Choroid plexus epithelial cell (primary cell): ENCODE measurements at regions not wholly inside any gene's neighbourhood (a gene's known extent, or its start where the extent isn't known, plus 50 kb on each side); places are given as distances from the start of the nearest gene placed in this dataset.
A peak's percentile ranks its signal among the peaks of the same experiment; 100 is the strongest.

ENCODE experiments used
- DNase-seq: peaks from one replicate; pipeline ENCODE4 v3.0.0-alpha.2; 2010; ENCODE audit warnings: low read depth
- H3K4me3 ChIP-seq: 2 replicates; pipeline ENCODE4 v1.5.1; 2011; ENCODE audit warnings: low read depth, mild to moderate bottlenecking, control low read depth, low read length, moderate library complexity
- TF ChIP-seq, protein P1 (sequence below): conservative IDR thresholded peaks from 2 replicates; pipeline ENCODE4 v1.5.1; 2011; ENCODE audit warnings: low read depth, mild to moderate bottlenecking, control low read depth, inconsistent platforms, low read length, moderate library complexity

DNA sequence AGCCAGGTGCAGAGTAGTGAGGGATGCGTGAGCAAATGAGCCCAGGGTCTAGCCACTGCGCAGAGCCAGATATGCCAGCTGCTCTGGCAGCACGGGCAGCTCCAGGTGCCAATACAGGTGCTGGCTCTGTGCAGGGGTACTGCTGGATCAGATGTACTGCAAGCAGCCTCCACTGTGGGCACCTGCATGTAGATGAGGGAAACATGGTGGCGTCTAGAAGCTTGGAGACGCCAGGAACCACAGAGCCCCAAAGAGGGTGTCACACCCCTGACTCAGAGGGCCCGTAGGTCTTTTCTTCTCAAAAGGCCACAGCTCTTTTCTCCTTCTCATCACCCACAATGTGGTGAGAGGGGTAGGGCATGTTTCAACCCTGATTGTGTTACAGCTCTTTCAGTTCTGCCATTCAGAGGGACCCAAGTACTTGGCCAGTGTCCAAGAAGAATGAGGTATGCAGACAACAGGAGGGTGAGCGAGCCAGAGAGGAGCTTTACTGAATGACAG lies 244.4 kb upstream of the SLITRK1 start:
- peak; percentile 23 for DNase-seq
- TF ChIP-seq, protein P1, sequence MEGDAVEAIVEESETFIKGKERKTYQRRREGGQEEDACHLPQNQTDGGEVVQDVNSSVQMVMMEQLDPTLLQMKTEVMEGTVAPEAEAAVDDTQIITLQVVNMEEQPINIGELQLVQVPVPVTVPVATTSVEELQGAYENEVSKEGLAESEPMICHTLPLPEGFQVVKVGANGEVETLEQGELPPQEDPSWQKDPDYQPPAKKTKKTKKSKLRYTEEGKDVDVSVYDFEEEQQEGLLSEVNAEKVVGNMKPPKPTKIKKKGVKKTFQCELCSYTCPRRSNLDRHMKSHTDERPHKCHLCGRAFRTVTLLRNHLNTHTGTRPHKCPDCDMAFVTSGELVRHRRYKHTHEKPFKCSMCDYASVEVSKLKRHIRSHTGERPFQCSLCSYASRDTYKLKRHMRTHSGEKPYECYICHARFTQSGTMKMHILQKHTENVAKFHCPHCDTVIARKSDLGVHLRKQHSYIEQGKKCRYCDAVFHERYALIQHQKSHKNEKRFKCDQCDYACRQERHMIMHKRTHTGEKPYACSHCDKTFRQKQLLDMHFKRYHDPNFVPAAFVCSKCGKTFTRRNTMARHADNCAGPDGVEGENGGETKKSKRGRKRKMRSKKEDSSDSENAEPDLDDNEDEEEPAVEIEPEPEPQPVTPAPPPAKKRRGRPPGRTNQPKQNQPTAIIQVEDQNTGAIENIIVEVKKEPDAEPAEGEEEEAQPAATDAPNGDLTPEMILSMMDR: no peak
- no peak overlapping the region for H3K4me3 ChIP-seq

DNA sequence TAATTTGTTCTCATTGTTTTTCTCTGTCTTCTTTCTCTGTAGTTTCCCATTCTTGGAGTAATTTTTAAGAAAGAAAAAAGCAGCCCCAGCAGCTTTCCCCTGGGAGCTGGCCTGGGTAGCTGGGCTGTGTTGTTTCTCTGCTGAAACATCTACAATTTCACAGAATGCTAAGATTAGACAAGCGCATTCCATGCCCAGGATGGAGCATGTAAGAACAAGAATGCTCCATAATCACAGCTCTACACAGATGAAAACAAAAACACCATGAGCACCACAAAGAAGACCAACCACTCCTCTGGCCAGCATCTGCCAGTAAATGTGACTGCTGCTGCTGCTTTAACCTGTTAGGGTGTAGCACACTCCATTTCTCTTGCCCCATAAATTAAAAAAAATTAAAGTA lies 239.2 kb upstream of the SLITRK1 start:
- TF ChIP-seq, protein P1: no peak
- DNase-seq: peak; percentile 74
- H3K4me3 ChIP-seq: no peak overlapping the region

DNA sequence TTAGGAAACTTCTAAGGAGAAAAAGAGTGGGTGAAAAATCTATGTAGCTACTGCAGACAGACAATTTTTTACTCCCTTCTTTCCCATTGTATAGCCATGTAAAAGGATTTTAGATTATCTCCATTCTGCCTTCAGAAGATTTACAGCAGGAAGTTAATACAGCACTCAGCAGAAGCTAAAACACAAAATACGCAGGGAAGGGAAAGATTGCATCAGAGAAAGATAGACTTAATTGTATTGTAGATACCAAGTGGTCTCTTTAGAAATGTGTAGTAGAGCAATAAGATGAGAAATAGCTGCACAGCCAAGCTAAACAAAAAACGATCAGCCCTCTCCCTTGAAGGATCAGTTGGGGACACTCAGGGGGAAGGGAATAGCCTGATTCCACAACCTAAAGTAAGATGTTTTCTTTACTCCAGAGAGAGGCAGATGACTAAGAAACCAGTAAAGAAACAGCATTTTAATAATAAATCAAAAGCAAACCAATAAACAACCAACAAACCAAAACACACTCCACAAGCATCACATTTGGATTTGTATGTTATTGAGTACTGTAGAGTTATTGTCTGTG lies 236.7 kb upstream of the SLITRK1 start:
- peak; percentile 27 for DNase-seq
- H3K4me3 ChIP-seq: no peak overlapping the region
- TF ChIP-seq, protein P1: no peak

DNA sequence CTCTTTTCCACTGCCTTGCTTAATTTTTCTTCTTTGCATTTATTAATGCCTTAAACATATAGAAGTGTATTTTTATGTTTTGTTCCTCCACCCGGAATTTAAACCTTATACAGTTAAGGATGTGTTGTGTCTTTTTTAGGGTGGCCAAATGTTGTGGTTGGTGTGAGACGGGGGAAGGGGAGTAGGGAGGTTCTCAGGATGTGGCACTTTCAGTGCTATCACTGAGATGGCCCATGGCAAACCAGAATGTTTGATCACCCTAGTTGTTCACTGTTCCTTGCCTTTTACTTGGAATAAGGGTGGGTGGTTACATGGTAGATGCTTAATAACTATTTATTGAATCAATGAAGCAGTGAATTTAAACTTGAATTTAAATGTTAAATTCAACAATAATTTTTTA lies 216.0 kb upstream of the SLITRK1 start:
- no peak for DNase-seq
- TF ChIP-seq, protein P1: no peak
- H3K4me3 ChIP-seq: no peak overlapping the region

DNA sequence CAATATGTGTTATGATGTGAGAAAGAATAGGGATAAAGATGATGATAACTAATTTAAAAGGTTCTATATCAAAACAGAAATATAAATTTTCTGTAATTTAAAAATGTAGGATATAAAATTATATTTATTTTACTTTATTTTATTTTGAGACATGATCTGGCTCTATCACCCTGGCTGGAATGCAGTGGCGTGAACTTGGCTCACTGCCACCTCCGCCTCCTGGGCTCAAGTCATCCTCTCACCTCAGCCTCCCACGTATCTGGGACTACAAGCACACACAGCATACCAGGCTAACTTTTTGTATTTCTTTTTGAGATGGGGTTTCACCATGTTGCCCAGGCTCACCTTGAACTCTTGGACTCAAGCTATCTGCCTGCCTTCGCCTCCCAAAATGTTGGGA lies 214.9 kb upstream of the SLITRK1 start:
- DNase-seq: no peak
- TF ChIP-seq, protein P1: no peak
- no peak overlapping the region for H3K4me3 ChIP-seq

DNA sequence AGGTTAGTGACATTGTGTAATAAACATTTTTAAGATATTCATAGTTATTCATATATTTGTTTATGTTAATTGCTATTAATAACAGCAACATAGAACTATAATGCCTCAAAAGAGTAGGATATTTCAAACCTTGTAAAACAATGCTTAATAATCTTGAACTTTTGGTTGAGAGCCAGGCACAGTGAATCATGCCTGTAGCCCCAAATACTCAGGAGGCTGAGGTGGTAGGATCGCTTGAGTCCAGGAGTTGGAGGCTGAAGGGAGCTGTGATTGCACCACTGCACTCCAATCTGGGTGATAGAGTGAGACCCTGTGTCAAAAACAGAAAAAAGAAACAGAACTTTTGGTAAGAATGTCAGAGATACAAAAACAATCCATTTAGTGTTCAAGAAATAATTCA lies 213.9 kb upstream of the SLITRK1 start:
- TF ChIP-seq, protein P1: no peak
- H3K4me3 ChIP-seq: no peak overlapping the region
- DNase-seq: peak; percentile 42

DNA sequence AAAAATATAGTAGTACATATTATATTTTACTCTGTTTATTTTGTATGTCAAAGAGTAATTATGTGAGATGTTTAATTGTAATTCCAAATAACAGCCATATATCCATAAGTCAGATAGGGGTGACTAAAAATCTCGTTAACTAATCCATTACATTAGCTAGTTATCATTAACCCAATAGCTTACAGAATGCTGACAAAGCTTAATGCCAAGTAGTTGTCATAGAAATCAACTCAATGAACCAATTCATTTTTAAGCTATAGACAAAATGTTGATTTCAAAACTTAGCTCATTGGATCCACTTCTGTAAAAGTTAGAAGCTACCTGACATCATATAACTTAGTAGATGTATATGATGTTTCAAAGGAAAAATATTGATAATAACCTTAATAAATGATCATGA lies 206.7 kb upstream of the SLITRK1 start:
- TF ChIP-seq, protein P1: no peak
- no peak overlapping the region for H3K4me3 ChIP-seq
- DNase-seq: no peak
